ENCODE measurements at regions not wholly inside any gene's neighbourhood (a gene's known extent, or its start where the extent isn't known, plus 50 kb on each side); places are given as distances from the start of the nearest gene placed in this dataset.

- CTCF ChIA-PET, result interaction anchor here (0.6 kb wide), 1 partner anchor 16 kb away, joined by 3 read pairs; no protein-coding TSS in a partner anchor
- no peak overlapping the region for H3K27ac ChIP-seq (ENCODE audit: extremely low read depth, low read depth, low read length)
- no peak for TF ChIP-seq ZNF335 (tag by site-specific recombination; conservative IDR thresholded peaks at IDR 0.05)
- TF ChIP-seq ZNF148 (tag by site-specific recombination; IDR thresholded peaks at IDR 0.05; ENCODE audit: borderline replicate concordance), result no peak
- TF ChIP-seq ZNF223 (tag by site-specific recombination; IDR thresholded peaks at IDR 0.05), result no peak
- no peak for TF ChIP-seq ZNF433 (tag by site-specific recombination; IDR thresholded peaks at IDR 0.05; ENCODE audit: low read depth)
- TF ChIP-seq ZNF521 (tag by site-specific recombination; IDR thresholded peaks at IDR 0.05), result no peak
- no peak for TF ChIP-seq ZNF416 (tag by site-specific recombination; IDR thresholded peaks at IDR 0.05)
- no peak for TF ChIP-seq ZNF398 (tag by site-specific recombination; IDR thresholded peaks at IDR 0.05)
- TF ChIP-seq ZNF248 (tag by site-specific recombination; IDR thresholded peaks at IDR 0.05), result no peak
- no peak for TF ChIP-seq ZSCAN5A (tag by site-specific recombination; IDR thresholded peaks at IDR 0.05)
- no peak for TF ChIP-seq ZNF776 (tag by site-specific recombination; IDR thresholded peaks at IDR 0.05; ENCODE audit: borderline replicate concordance)
- TF ChIP-seq ZNF768 (tag by site-specific recombination; IDR thresholded peaks at IDR 0.05), result no peak
- no peak for TF ChIP-seq SP7 (tag by site-specific recombination; IDR thresholded peaks at IDR 0.05)
- TF ChIP-seq KLF1 (tag by site-specific recombination; IDR thresholded peaks at IDR 0.05), result no peak
- TF ChIP-seq TCF7L2 (IDR thresholded peaks at IDR 0.05; ENCODE audit: borderline replicate concordance, low read depth, low read length), result no peak
- no peak for TF ChIP-seq ZNF112 (tag by site-specific recombination; IDR thresholded peaks at IDR 0.05)
- TF ChIP-seq MEIS1 (CRISPR knock-in tag; IDR thresholded peaks at IDR 0.05; ENCODE audit: borderline replicate concordance), result no peak
- no peaks in the 10 kb centered on the region for H3K36me3 ChIP-seq (ENCODE audit: control insufficient read depth in 2 of 2, insufficient read depth in 1 of 2, low read length in 2 of 2)
- H3K4me1 ChIP-seq (ENCODE audit: control insufficient read depth, insufficient read depth, low read length), result no peaks in the 10 kb centered on the region
- H3K9me3 ChIP-seq (ENCODE audit: control insufficient read depth, insufficient read depth, low read depth, low read length), result no peaks in the 10 kb centered on the region
- POLR2A ChIA-PET, result no interaction called here
- H3K4me3 ChIP-seq (ENCODE audit: low read depth, low read length), result no peak overlapping the region
Observed at GRCh38 chr13:34748073-34748472, 194.0 kb upstream of the NBEA start.

- CTCF ChIA-PET, result no interaction called here
- H3K4me1 ChIP-seq (ENCODE audit: control insufficient read depth, insufficient read depth, low read length), result no peaks in the 10 kb centered on the region
- H3K9me3 ChIP-seq (ENCODE audit: control insufficient read depth, insufficient read depth, low read depth, low read length), result no peaks in the 10 kb centered on the region
- POLR2A ChIA-PET, result no interaction called here
- H3K36me3 ChIP-seq (ENCODE audit: control insufficient read depth in 2 of 2, insufficient read depth in 1 of 2, low read length in 2 of 2), result no peaks in the 10 kb centered on the region
- no peak overlapping the region for H3K4me3 ChIP-seq (ENCODE audit: low read depth, low read length)
- no peak for TF ChIP-seq ZBTB48 (tag by site-specific recombination; IDR thresholded peaks at IDR 0.05)
- TF ChIP-seq ZNF2 (tag by site-specific recombination; IDR thresholded peaks at IDR 0.05), result no peak
- no peak for TF ChIP-seq CTCF (tag by site-specific recombination; IDR thresholded peaks at IDR 0.05)
- TF ChIP-seq ZBTB10 (tag by site-specific recombination; IDR thresholded peaks at IDR 0.05), result no peak
- no peak overlapping the region for H3K27ac ChIP-seq (ENCODE audit: extremely low read depth, low read depth, low read length)
Observed at GRCh38 chr13:34748596-34748995, 193.5 kb upstream of the NBEA start.
